Lower leg skin (tissue), 4 donors: ENCODE measurements at regions not wholly inside any gene's neighbourhood (a gene's known extent, or its start where the extent isn't known, plus 50 kb on each side); places are given as distances from the start of the nearest gene placed in this dataset.

ENCODE experiments used
- DNase-seq, 2 donors: peaks; one replicate each; pipeline ENCODE4 v3.0.0-alpha.2; 2019; ENCODE audit warnings: low spot score in 2 of 2
- H3K4me3 ChIP-seq: fragments of 200-600 bp; sonication (generic); 2 replicates; pipeline ENCODE4 v1.5.1; 2017; ENCODE audit warnings: mild to moderate bottlenecking, low read depth; ENCODE audit not compliant: poor library complexity, severe bottlenecking
- POLR2A ChIP-seq, 2 donors: fragments of 450-650 bp; IDR thresholded peaks; one replicate each; pipeline ENCODE4 v1.6.1; 2016 to 2017; ENCODE audit warnings: antibody characterized with exemption in 2 of 2, mild to moderate bottlenecking in 1 of 2, moderate library complexity in 1 of 2
- WGBS, 2 donors: methylation state at CpG; one replicate each; pipeline ENCODE4 v1.1.5; 2018; 5-methylcytosine and 5-hydroxymethylcytosine counted together
- intact Hi-C: fragments of 100-400 bp; cut with DNase I; formaldehyde crosslinking; loops from one replicate; pipeline ENCODE4 v1.15.0; 2023; ENCODE audit warnings: low total_unique reads
- TF ChIP-seq, protein P1 (sequence below), 3 donors: fragments of 450-650 bp; IDR thresholded peaks; one replicate each; pipeline ENCODE4 v1.5.1; 2016; ENCODE audit warnings: antibody characterized with exemption in 3 of 3, mild to moderate bottlenecking in 3 of 3, moderate library complexity in 2 of 3

- intact Hi-C loops, result no loop called here
- DNase-seq, result no peak
- WGBS, 2 donors, result 56 to 59% methylated on average over 6 of the region's 6 CpGs
- TF ChIP-seq, protein P1, sequence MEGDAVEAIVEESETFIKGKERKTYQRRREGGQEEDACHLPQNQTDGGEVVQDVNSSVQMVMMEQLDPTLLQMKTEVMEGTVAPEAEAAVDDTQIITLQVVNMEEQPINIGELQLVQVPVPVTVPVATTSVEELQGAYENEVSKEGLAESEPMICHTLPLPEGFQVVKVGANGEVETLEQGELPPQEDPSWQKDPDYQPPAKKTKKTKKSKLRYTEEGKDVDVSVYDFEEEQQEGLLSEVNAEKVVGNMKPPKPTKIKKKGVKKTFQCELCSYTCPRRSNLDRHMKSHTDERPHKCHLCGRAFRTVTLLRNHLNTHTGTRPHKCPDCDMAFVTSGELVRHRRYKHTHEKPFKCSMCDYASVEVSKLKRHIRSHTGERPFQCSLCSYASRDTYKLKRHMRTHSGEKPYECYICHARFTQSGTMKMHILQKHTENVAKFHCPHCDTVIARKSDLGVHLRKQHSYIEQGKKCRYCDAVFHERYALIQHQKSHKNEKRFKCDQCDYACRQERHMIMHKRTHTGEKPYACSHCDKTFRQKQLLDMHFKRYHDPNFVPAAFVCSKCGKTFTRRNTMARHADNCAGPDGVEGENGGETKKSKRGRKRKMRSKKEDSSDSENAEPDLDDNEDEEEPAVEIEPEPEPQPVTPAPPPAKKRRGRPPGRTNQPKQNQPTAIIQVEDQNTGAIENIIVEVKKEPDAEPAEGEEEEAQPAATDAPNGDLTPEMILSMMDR (IDR thresholded peaks at IDR 0.05), result no peak
- no peak for TF ChIP-seq POLR2A (IDR thresholded peaks at IDR 0.05)
- H3K4me3 ChIP-seq, result no peak overlapping the region
Observed at GRCh38 chr7:11221984-11222383, 248.3 kb downstream of the PHF14 start.

- intact Hi-C loops, result no loop called here
- no peak for TF ChIP-seq POLR2A (IDR thresholded peaks at IDR 0.05)
- no peak overlapping the region for H3K4me3 ChIP-seq
- DNase-seq, result no peak
Observed at GRCh38 chr7:11224535-11224934, 250.9 kb downstream of the PHF14 start.

DNA sequence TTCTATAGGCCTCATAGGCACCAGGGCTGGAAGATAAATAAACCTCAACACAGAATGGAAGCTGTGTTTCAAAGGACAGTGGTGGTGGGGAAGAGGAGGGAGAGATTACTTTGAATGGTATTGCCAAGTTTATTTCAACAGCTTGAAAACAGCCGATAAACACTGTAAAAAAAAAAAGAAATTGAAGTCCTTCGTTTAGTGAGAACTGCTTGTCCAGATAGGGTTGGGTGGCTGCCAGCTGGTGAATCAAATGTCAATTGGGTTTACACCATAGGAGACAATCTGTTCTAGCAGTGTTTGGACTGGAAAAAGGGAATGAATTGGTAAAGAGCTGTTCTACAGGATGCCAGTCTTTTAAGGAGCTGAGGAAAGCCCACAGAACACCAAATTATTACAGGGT, 254.8 kb downstream of the PHF14 start:
- H3K4me3 ChIP-seq, result no peak overlapping the region
- intact Hi-C loops, result no loop called here
- DNase-seq, result peak; percentile 83 to 94
- 23 to 29% methylated on average over 2 of the region's 2 CpGs for WGBS, 2 donors
- TF ChIP-seq, protein P1 (IDR thresholded peaks at IDR 0.05), result no peak
- no peak for TF ChIP-seq POLR2A (IDR thresholded peaks at IDR 0.05)

DNA sequence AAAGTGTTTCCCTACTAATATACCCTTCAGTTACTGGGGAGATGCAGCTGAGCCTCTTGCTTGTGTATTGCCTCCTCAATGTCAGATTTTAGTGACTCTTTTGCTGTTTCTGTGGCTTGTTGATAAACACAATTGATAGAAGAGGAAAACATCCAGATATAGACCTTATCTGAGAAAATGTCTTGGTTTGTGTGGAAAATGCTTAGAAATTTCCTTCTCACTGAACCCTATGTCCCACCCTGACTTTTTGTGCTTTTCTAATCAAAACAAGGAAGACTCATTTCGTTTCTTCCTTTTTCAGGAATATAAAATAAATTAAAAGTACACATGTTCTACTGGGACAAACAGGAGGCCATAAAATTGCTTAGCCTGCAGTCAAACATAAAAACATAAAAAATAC, 257.5 kb downstream of the PHF14 start:
- intact Hi-C loops, result no loop called here
- TF ChIP-seq, protein P1 (IDR thresholded peaks at IDR 0.05), result no peak
- no peak for TF ChIP-seq POLR2A (IDR thresholded peaks at IDR 0.05)

DNA sequence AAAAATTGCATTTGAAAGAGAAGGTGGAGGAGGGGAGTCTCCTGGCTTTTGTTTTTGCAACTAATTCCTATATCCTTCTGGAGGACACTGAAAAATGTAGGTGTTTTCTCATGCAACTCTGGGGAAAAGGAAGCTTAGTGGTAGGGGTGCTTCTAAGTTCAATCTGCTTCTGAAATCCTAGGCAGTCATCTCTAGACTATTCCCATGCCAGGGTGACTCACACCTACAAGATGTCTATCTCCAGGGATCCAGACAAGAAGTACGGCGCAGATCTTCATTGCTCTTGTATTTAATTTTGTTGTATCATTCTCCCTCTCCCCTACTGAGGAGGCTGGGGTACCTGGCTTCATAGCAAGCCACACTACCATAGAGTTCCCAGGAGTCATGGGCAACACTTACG, 258.8 kb downstream of the PHF14 start:
- WGBS, 2 donors, result 73 to 74% methylated on average over 3 of the region's 3 CpGs
- TF ChIP-seq, protein P1 (IDR thresholded peaks at IDR 0.05), result no peak
- no peak for TF ChIP-seq POLR2A (IDR thresholded peaks at IDR 0.05)
- DNase-seq, result no peak
- H3K4me3 ChIP-seq, result no peak overlapping the region
- intact Hi-C loops, result no loop called here

More for the DNA sequence above, 257.5 kb downstream of the PHF14 start:
- WGBS, 2 donors, result 53 to 68% methylated on average over 1 of the region's 1 CpG
- no peak overlapping the region for H3K4me3 ChIP-seq
- no peak for DNase-seq

DNA sequence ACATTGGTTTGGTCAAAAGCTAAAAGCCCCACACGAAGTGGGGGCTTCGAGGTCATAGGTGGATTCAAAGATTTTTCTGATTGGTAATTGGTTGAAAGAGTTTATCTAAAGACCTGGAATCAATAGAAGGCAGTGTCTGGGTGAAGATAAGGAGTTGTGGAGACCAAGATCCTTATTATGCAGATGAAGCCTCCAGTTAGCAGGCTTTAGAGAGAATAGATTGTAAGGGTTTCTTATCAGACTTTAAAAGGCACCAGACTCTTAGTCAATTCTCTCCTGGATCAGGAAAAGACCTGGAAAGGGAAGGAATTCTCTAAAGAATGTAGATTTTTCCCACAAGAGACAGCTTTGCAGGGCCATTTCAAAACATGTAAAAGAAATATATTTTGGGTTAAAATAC, 260.2 kb downstream of the PHF14 start:
- WGBS, 2 donors, result 95 to 96% methylated on average over 2 of the region's 2 CpGs
- intact Hi-C loops, result no loop called here
- no peak for DNase-seq
- TF ChIP-seq, protein P1 (IDR thresholded peaks at IDR 0.05), result no peak
- no peak for TF ChIP-seq POLR2A (IDR thresholded peaks at IDR 0.05)
- no peak overlapping the region for H3K4me3 ChIP-seq
